ENCODE measurements at regions not wholly inside any gene's neighbourhood (a gene's known extent, or its start where the extent isn't known, plus 50 kb on each side); places are given as distances from the start of the nearest gene placed in this dataset.

- peak; percentile 46 for DNase-seq
Observed at GRCh38 chr6:132089173-132089572, 138.0 kb upstream of the CCN2 start.

- no peak for DNase-seq
Observed at GRCh38 chr6:132088150-132088549, 137.0 kb upstream of the CCN2 start.

GRCh38 chr6:132087391-132087790 is 136.2 kb upstream of the CCN2 start:
- DNase-seq = peak; percentile 78

- peak; percentile 66 for DNase-seq
Observed at GRCh38 chr6:132085731-132086130, 134.6 kb upstream of the CCN2 start.

- DNase-seq = peak; percentile 99
Observed at GRCh38 chr6:132084811-132085509, 133.8 kb upstream of the CCN2 start.

- DNase-seq = no peak
Observed at GRCh38 chr6:132082421-132082820, 131.2 kb upstream of the CCN2 start.

GRCh38 chr6:132081338-132081737 is 130.2 kb upstream of the CCN2 start:
- DNase-seq = no peak

- no peak for DNase-seq
Observed at GRCh38 chr6:132079286-132079685, 128.1 kb upstream of the CCN2 start.

GRCh38 chr6:132076452-132076851 is 125.3 kb upstream of the CCN2 start:
- DNase-seq = no peak

GRCh38 chr6:132072831-132073230 is 121.7 kb upstream of the CCN2 start:
- DNase-seq = no peak

- DNase-seq = no peak
Observed at GRCh38 chr6:132072271-132072670, 121.1 kb upstream of the CCN2 start.

GRCh38 chr6:132070356-132070755 is 119.2 kb upstream of the CCN2 start:
- no peak for DNase-seq

GRCh38 chr6:132068766-132069165 is 117.6 kb upstream of the CCN2 start:
- peak; percentile 65 for DNase-seq

GRCh38 chr6:132067286-132067685 is 116.1 kb upstream of the CCN2 start:
- peak; percentile 56 for DNase-seq

GRCh38 chr6:132065556-132065955 is 114.4 kb upstream of the CCN2 start:
- no peak for DNase-seq

- DNase-seq = peak; percentile 73
Observed at GRCh38 chr6:132063738-132064137, 112.6 kb upstream of the CCN2 start.

GRCh38 chr6:132063204-132063603 is 112.0 kb upstream of the CCN2 start:
- DNase-seq = peak; percentile 85

GRCh38 chr6:132062626-132063025 is 111.5 kb upstream of the CCN2 start:
- DNase-seq = no peak

- no peak for DNase-seq
Observed at GRCh38 chr6:132061381-132061780, 110.2 kb upstream of the CCN2 start.

GRCh38 chr6:132060591-132060990 is 109.4 kb upstream of the CCN2 start:
- DNase-seq = peak; percentile 84

- DNase-seq = no peak
Observed at GRCh38 chr6:132058975-132059374, 107.8 kb upstream of the CCN2 start.

GRCh38 chr6:132054525-132054924 is 103.4 kb upstream of the CCN2 start:
- DNase-seq = peak; percentile 75

GRCh38 chr6:132053511-132053910 is 102.3 kb upstream of the CCN2 start:
- DNase-seq = peak; percentile 63

GRCh38 chr6:132052096-132052495 is 100.9 kb upstream of the CCN2 start:
- DNase-seq = no peak

GRCh38 chr6:132045877-132046276 is 94.7 kb upstream of the CCN2 start:
- DNase-seq = no peak
